Inflammatory macrophage treated with lipopolysaccharide for 1 hour (primary cell): ENCODE measurements at regions not wholly inside any gene's neighbourhood (a gene's known extent, or its start where the extent isn't known, plus 50 kb on each side); places are given as distances from the start of the nearest gene placed in this dataset.
A peak's percentile ranks its signal among the peaks of the same experiment; 100 is the strongest.

Experiments used
- DNase-seq, 2 donors: peaks; one replicate each; pipeline ENCODE4 v3.0.0-alpha.2; 2020 to 2022

- DNase-seq: peak; percentile 27 to 39
Measured at GRCh38 chr20:40770564-40771307, 81.7 kb upstream of the MAFB start.

DNA sequence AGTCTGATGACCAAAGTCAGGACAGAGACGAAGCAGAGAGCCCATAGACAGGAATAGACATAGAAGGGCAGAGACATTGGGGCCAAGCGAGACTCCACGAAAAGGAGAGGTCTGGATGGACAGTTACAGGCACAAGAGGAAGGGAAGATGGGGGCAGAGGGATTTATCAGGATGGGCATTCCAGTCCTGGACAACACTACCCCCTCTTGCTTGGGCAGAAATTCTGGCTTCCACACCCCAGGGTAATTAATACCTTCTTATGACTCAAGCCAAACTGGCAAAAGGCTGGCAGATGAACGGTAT lies 82.2 kb upstream of the MAFB start:
- DNase-seq: no peak

DNA sequence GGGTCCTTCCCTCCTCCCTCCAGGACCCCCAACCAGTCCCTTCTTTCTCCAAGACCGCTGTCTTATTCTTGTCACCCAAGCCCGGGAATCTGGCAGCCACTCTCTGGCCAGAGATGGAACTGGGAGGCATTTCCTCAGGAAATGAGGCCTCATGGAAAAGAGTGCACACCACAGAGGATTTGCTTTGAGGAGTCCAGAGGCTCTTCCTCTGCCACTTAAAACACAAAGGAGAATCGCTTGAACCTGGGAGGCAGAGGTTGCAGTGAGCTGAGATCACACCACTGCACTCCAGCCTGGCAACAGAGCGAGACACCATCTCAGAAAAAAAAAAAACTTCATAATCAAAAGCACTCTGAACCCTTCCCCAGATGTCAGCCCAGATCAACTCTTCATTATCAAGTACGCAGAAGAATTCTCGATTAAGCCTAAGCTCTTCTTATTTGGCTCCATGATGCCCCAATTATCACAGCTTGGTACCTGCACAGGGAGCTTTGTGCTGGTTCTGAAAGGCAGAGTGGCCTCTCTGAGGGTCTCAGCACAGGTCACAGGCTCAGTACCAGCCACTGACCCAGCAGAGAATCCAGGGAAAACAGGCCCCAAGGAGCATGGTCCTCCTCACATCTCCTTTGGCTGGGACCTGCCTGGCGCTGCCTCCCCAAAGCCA lies 82.9 kb upstream of the MAFB start:
- no peak for DNase-seq

GRCh38 chr20:40773376-40773775 lies 84.3 kb upstream of the MAFB start:
- DNase-seq: no peak

- peak in 1 of 2 donors; percentile 10 for DNase-seq
Measured at GRCh38 chr20:40774252-40774651, 85.2 kb upstream of the MAFB start.

GRCh38 chr20:40775561-40776146 lies 86.6 kb upstream of the MAFB start:
- DNase-seq: no peak

- DNase-seq: no peak
Measured at GRCh38 chr20:40776466-40777457, 87.7 kb upstream of the MAFB start.

GRCh38 chr20:40777653-40778052 lies 88.6 kb upstream of the MAFB start:
- DNase-seq: no peak

DNA sequence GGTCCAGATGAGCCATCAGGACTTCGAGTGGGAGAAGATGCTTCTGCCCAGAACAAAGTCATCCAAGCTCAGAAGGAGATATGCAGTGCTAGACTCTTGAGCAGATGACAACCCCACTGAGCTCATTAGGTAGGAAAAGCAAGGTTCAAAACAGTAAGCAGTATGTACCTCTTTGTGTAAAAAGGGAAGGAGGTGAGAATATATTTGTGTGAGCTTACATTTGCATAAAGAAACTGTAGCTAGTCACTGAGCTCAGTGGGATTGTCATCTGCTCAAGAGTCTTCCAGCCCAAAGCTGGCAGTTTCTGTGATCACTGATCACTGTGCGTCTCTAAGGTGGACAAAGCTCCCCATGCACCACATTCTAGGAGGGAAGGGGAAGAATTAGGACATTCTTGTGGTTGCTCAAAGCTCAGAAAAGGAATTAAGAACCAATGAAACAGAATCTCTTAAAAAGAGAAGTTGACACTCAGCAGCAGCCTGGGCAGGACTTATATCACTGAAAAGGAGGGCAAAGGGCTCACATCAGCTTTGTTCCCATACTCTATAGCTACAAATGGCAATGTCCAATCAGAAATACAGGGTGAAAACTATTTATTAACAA lies 90.0 kb upstream of the MAFB start:
- DNase-seq: peak; percentile 70 to 75

GRCh38 chr20:40781327-40782042 lies 92.4 kb upstream of the MAFB start:
- DNase-seq: peak; percentile 74 to 79

DNA sequence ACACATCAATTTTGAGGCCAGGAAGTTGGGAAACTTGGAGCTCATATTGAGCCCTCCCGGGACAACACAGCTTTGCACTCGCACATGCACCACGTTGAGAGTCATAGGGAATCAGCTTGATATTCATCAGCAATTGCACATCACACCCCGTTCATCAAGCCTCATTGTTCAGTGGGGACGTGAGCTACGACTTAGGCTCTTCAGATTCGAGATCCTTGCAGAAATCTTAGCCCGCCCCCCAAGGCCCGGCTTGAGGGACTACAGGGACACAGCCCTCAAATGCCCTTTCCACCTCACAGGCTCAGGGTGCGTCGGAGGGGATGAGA lies 93.0 kb upstream of the MAFB start:
- no peak for DNase-seq

- DNase-seq: peak; percentile 29 to 38
Measured at GRCh38 chr20:40785346-40785745, 96.3 kb upstream of the MAFB start.

DNA sequence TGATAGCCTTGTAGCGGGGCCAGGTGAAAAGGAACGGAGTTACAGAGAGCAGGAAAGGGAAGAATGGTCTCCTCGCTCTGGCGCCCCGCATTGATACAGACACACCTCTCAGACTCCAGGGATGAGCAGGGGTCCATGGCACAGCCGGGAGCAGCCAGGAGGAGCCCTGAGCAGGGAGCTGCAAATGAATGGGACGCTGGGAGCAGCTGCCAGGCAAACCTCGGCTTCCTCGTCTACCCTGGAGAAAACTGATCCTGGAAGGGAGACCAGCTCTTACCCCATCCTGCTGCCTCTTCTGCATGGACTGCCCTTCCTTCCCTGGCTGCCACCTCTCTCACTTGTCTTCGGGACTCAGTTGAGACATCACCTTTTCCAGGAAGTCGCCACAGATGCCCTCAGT lies 97.3 kb upstream of the MAFB start:
- DNase-seq: no peak

- DNase-seq: peak; percentile 43 to 53
Measured at GRCh38 chr20:40787941-40788340, 98.9 kb upstream of the MAFB start.

GRCh38 chr20:40797425-40797824 lies 108.4 kb upstream of the MAFB start:
- no peak for DNase-seq

DNA sequence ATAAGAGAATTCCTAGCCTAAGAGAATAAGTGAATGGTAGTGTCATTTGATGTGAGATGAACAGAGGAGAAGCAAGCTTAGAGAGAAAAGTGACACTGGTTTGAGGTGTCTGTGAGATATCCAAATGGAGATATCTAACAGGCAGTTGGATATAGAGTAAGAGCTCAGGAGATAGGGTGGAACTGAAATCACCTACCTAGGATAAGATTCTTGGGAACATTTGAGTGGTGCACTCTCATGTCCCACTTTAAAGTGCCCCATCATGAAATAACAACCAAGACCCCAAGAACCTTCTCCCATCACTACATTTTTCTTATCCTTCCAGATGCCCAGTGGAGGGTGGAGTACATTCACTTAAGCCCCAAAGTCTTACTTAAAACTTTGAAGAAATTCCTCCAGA lies 109.0 kb upstream of the MAFB start:
- DNase-seq: no peak

DNA sequence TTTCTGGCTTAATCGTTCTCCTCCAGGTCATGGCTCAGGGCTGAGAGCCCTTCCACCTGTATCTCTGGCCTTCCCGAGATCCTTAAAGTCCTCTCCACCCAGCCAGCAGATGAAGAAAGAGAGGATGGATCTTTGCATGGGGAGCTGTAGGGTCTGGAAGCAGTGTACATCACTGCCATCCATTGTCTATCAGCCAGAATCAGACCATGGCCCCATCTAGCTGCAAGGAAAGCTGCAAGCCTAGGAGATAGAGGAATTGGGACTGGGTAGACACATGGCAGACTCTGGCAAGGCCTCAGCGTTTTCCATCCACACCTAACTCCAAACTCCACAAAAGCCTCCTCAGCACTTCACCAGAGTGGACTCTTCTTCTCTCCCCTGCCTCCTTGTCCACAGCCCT lies 113.8 kb upstream of the MAFB start:
- DNase-seq: no peak

- DNase-seq: no peak
Measured at GRCh38 chr20:40803381-40803780, 114.3 kb upstream of the MAFB start.

- DNase-seq: no peak
Measured at GRCh38 chr20:40805592-40805991, 116.6 kb upstream of the MAFB start.

GRCh38 chr20:40806929-40807820 lies 118.1 kb upstream of the MAFB start:
- no peak for DNase-seq

- no peak for DNase-seq
Measured at GRCh38 chr20:40807821-40808170, 118.8 kb upstream of the MAFB start.
